D721Med (cell line): ENCODE measurements at regions not wholly inside any gene's neighbourhood (a gene's known extent, or its start where the extent isn't known, plus 50 kb on each side); places are given as distances from the start of the nearest gene placed in this dataset.
"Not testable (repeated sequence)": the region's sequence is repeated elsewhere in the genome, so short reads cannot be mapped to it uniquely, and the experiment has no call there.

Source experiments
- DNase-seq: peaks from one replicate; pipeline ENCODE4 v3.0.0; 2011; ENCODE audit warnings: low spot score; ENCODE audit not compliant: insufficient read length
- FAIRE-seq: peaks from 2 replicates; lab custom pipeline; 2011; peaks lifted over from hg19 to GRCh38; lab: Jason Lieb, UNC
- CTCF ChIP-seq: IDR thresholded peaks from 2 replicates; pipeline ENCODE4 v1.5.1; 2012; ENCODE audit warnings: mild to moderate bottlenecking, control low read depth; ENCODE audit not compliant: insufficient read depth; ENCODE audit errors: missing control alignments

GRCh38 chr1:80293818-80294217 is 1287.3 kb upstream of the ADGRL4 start:
- no peak for TF ChIP-seq CTCF
- DNase-seq, result no peak
- no peak for FAIRE-seq

GRCh38 chr1:80288750-80289149 is 1282.2 kb upstream of the ADGRL4 start:
- FAIRE-seq, DNase-seq: not testable (repeated sequence)

- DNase-seq (no peak), FAIRE-seq (no peak)
- TF ChIP-seq CTCF, result no peak
Observed at GRCh38 chr1:80282536-80282935, 1276.0 kb upstream of the ADGRL4 start.

GRCh38 chr1:80278936-80279335 is 1272.4 kb upstream of the ADGRL4 start:
- no peak for TF ChIP-seq CTCF
- no peak for FAIRE-seq
- DNase-seq, result no peak

- DNase-seq (no peak), FAIRE-seq (no peak)
- TF ChIP-seq CTCF, result no peak
Observed at GRCh38 chr1:80274256-80274655, 1267.7 kb upstream of the ADGRL4 start.

GRCh38 chr1:80272495-80272894 is 1266.0 kb upstream of the ADGRL4 start:
- FAIRE-seq (no peak), DNase-seq (no peak)
- TF ChIP-seq CTCF, result no peak

- no peak for DNase-seq
- TF ChIP-seq CTCF, result no peak
- no peak for FAIRE-seq
Observed at GRCh38 chr1:80258659-80259058, 1252.1 kb upstream of the ADGRL4 start.

GRCh38 chr1:80251591-80251990 is 1245.1 kb upstream of the ADGRL4 start:
- FAIRE-seq (no peak), DNase-seq (no peak)
- TF ChIP-seq CTCF, result no peak
